ENCODE measurements at regions not wholly inside any gene's neighbourhood (a gene's known extent, or its start where the extent isn't known, plus 50 kb on each side); places are given as distances from the start of the nearest gene placed in this dataset.
A peak's percentile ranks its signal among the peaks of the same experiment; 100 is the strongest.

GRCh38 chr21:39057121-39057520 lies 126.1 kb downstream of the PSMG1 start:
- no peak for TF ChIP-seq CTCF (IDR thresholded peaks at IDR 0.05; ENCODE audit: unreplicated experiment)
- H3K36me3 Mint-ChIP-seq (ENCODE audit: low read depth, unreplicated experiment) = no peaks in the 10 kb centered on the region
- no peaks in the 10 kb centered on the region for H3K27me3 Mint-ChIP-seq (ENCODE audit: unreplicated experiment)
- DNase-seq (ENCODE audit: low spot score) = no peak
- no peak overlapping the region for H3K4me3 Mint-ChIP-seq (ENCODE audit: unreplicated experiment)
- no peaks in the 10 kb centered on the region for H3K4me1 Mint-ChIP-seq (ENCODE audit: unreplicated experiment)
- no peak overlapping the region for H3K27ac Mint-ChIP-seq (ENCODE audit: unreplicated experiment)
- H3K9me3 Mint-ChIP-seq (ENCODE audit: unreplicated experiment) = no peaks in the 10 kb centered on the region

GRCh38 chr21:39056636-39057035 lies 126.6 kb downstream of the PSMG1 start:
- no peak overlapping the region for H3K27ac Mint-ChIP-seq (ENCODE audit: unreplicated experiment)
- H3K4me1 Mint-ChIP-seq (ENCODE audit: unreplicated experiment) = no peaks in the 10 kb centered on the region
- no peak for TF ChIP-seq CTCF (IDR thresholded peaks at IDR 0.05; ENCODE audit: unreplicated experiment)
- no peaks in the 10 kb centered on the region for H3K9me3 Mint-ChIP-seq (ENCODE audit: unreplicated experiment)
- no peak overlapping the region for H3K4me3 Mint-ChIP-seq (ENCODE audit: unreplicated experiment)
- DNase-seq (ENCODE audit: low spot score) = no peak
- no peaks in the 10 kb centered on the region for H3K27me3 Mint-ChIP-seq (ENCODE audit: unreplicated experiment)
- no peaks in the 10 kb centered on the region for H3K36me3 Mint-ChIP-seq (ENCODE audit: low read depth, unreplicated experiment)

- TF ChIP-seq CTCF (IDR thresholded peaks at IDR 0.05; ENCODE audit: unreplicated experiment) = no peak
- Mint-ChIP-seq H3K4me3 (ENCODE audit: unreplicated experiment) (no peak overlapping the region), H3K27ac (ENCODE audit: unreplicated experiment) (peak overlapping the region; percentile 65), H3K27me3 (ENCODE audit: unreplicated experiment) (no peaks in the 10 kb centered on the region), H3K36me3 (ENCODE audit: low read depth, unreplicated experiment) (no peaks in the 10 kb centered on the region), H3K4me1 (ENCODE audit: unreplicated experiment) (no peaks in the 10 kb centered on the region), H3K9me3 (ENCODE audit: unreplicated experiment) (no peaks in the 10 kb centered on the region)
- no peak for DNase-seq (ENCODE audit: low spot score)
Observed at GRCh38 chr21:39055167-39055767, 128.0 kb downstream of the PSMG1 start.

GRCh38 chr21:39054066-39054465 lies 129.2 kb downstream of the PSMG1 start:
- Mint-ChIP-seq H3K36me3 (ENCODE audit: low read depth, unreplicated experiment) (no peaks in the 10 kb centered on the region), H3K27ac (ENCODE audit: unreplicated experiment) (no peak overlapping the region), H3K4me1 (ENCODE audit: unreplicated experiment) (no peaks in the 10 kb centered on the region), H3K27me3 (ENCODE audit: unreplicated experiment) (no peaks in the 10 kb centered on the region), H3K9me3 (ENCODE audit: unreplicated experiment) (no peaks in the 10 kb centered on the region), H3K4me3 (ENCODE audit: unreplicated experiment) (no peak overlapping the region)
- TF ChIP-seq CTCF (IDR thresholded peaks at IDR 0.05; ENCODE audit: unreplicated experiment) = no peak
- DNase-seq (ENCODE audit: low spot score) = no peak

- H3K27ac Mint-ChIP-seq (ENCODE audit: unreplicated experiment) = no peak overlapping the region
- no peak for DNase-seq (ENCODE audit: low spot score)
- H3K27me3 Mint-ChIP-seq (ENCODE audit: unreplicated experiment) = no peaks in the 10 kb centered on the region
- H3K36me3 Mint-ChIP-seq (ENCODE audit: low read depth, unreplicated experiment) = no peaks in the 10 kb centered on the region
- no peaks in the 10 kb centered on the region for H3K4me1 Mint-ChIP-seq (ENCODE audit: unreplicated experiment)
- no peak overlapping the region for H3K4me3 Mint-ChIP-seq (ENCODE audit: unreplicated experiment)
- no peaks in the 10 kb centered on the region for H3K9me3 Mint-ChIP-seq (ENCODE audit: unreplicated experiment)
- no peak for TF ChIP-seq CTCF (IDR thresholded peaks at IDR 0.05; ENCODE audit: unreplicated experiment)
Observed at GRCh38 chr21:39053126-39053525, 130.1 kb downstream of the PSMG1 start.
